T-helper 1 cell treated with Interleukin-12 subunit alpha and Interleukin-12 subunit beta and Interleukin-4 antibody, amounts not matched to agents 30 μg/mL and 1 μg/mL, for 36 hours (primary cell): ENCODE measurements at regions not wholly inside any gene's neighbourhood (a gene's known extent, or its start where the extent isn't known, plus 50 kb on each side); places are given as distances from the start of the nearest gene placed in this dataset.
"Not testable (repeated sequence)": the region's sequence is repeated elsewhere in the genome, so short reads cannot be mapped to it uniquely, and the experiment has no call there.

Experiments used
- H3K27ac Mint-ChIP-seq: one replicate; pipeline ENCODE4 v1.8.0; 2021; ENCODE audit warnings: mild to moderate bottlenecking, mixed read lengths
- H3K27me3 Mint-ChIP-seq: one replicate; pipeline ENCODE4 v1.8.0; 2021; ENCODE audit warnings: low read depth, mixed read lengths
- H3K36me3 Mint-ChIP-seq: one replicate; pipeline ENCODE4 v1.8.0; 2021; ENCODE audit warnings: low read depth, mixed read lengths
- H3K4me1 Mint-ChIP-seq: one replicate; pipeline ENCODE4 v1.8.0; 2021; ENCODE audit warnings: low read depth, mixed read lengths
- H3K4me3 Mint-ChIP-seq: one replicate; pipeline ENCODE4 v1.8.0; 2021; ENCODE audit warnings: mild to moderate bottlenecking, moderate library complexity, mixed read lengths
- H3K9me3 Mint-ChIP-seq: one replicate; pipeline ENCODE4 v1.8.0; 2021; ENCODE audit warnings: mixed read lengths

- Mint-ChIP-seq H3K27ac (no peak overlapping the region), H3K4me1 (no peaks in the 10 kb centered on the region), H3K9me3 (no peaks in the 10 kb centered on the region)
These were observed 671.2 kb downstream of the COL12A1 start for GRCh38 chr6:74534465-74535211.

GRCh38 chr6:74519163-74519562 is 686.7 kb downstream of the COL12A1 start:
- no peaks in the 10 kb centered on the region for H3K36me3 Mint-ChIP-seq
- no peaks in the 10 kb centered on the region for H3K4me1 Mint-ChIP-seq
- H3K27me3 Mint-ChIP-seq, result no peaks in the 10 kb centered on the region
- H3K9me3 Mint-ChIP-seq, result peaks cover 3% of the 10 kb centered on the region
- no peak overlapping the region for H3K27ac Mint-ChIP-seq
- no peak overlapping the region for H3K4me3 Mint-ChIP-seq

More at GRCh38 chr6:74534465-74535211, 671.2 kb downstream of the COL12A1 start:
- Mint-ChIP-seq H3K4me3 (no peak overlapping the region), H3K36me3 (no peaks in the 10 kb centered on the region), H3K27me3 (no peaks in the 10 kb centered on the region)

GRCh38 chr6:74518035-74518434 is 687.8 kb downstream of the COL12A1 start:
- Mint-ChIP-seq H3K27me3 (no peaks in the 10 kb centered on the region), H3K27ac (no peak overlapping the region)

GRCh38 chr6:74510878-74511277 is 695.0 kb downstream of the COL12A1 start:
- Mint-ChIP-seq H3K4me3 (no peak overlapping the region), H3K27ac (no peak overlapping the region), H3K36me3 (no peaks in the 10 kb centered on the region), H3K27me3 (no peaks in the 10 kb centered on the region), H3K4me1 (no peaks in the 10 kb centered on the region), H3K9me3 (peaks cover 33% of the 10 kb centered on the region)

More at GRCh38 chr6:74518035-74518434, 687.8 kb downstream of the COL12A1 start:
- Mint-ChIP-seq H3K4me3 (no peak overlapping the region), H3K4me1 (no peaks in the 10 kb centered on the region), H3K36me3 (no peaks in the 10 kb centered on the region), H3K9me3 (peaks cover 7% of the 10 kb centered on the region)

GRCh38 chr6:74507649-74508048 is 698.2 kb downstream of the COL12A1 start:
- no peak overlapping the region for H3K27ac Mint-ChIP-seq
- no peaks in the 10 kb centered on the region for H3K36me3 Mint-ChIP-seq
- H3K27me3 Mint-ChIP-seq, result no peaks in the 10 kb centered on the region
- no peaks in the 10 kb centered on the region for H3K4me1 Mint-ChIP-seq
- no peak overlapping the region for H3K4me3 Mint-ChIP-seq
- H3K9me3 Mint-ChIP-seq, result peaks cover 40% of the 10 kb centered on the region

- no peaks in the 10 kb centered on the region for H3K36me3 Mint-ChIP-seq
- peaks cover 34% of the 10 kb centered on the region for H3K9me3 Mint-ChIP-seq
- no peak overlapping the region for H3K4me3 Mint-ChIP-seq
- H3K4me1 Mint-ChIP-seq, result no peaks in the 10 kb centered on the region
- H3K27ac Mint-ChIP-seq, result no peak overlapping the region
- H3K27me3 Mint-ChIP-seq, result no peaks in the 10 kb centered on the region
These were observed 700.5 kb downstream of the COL12A1 start for GRCh38 chr6:74505391-74505790.

GRCh38 chr6:74504941-74505340 is 700.9 kb downstream of the COL12A1 start:
- Mint-ChIP-seq H3K27me3 (no peaks in the 10 kb centered on the region), H3K4me1 (no peaks in the 10 kb centered on the region), H3K4me3 (no peak overlapping the region), H3K27ac (no peak overlapping the region), H3K36me3 (no peaks in the 10 kb centered on the region), H3K9me3 (peaks cover 29% of the 10 kb centered on the region)

- H3K27ac Mint-ChIP-seq, result no peak overlapping the region
These were observed 713.3 kb downstream of the COL12A1 start for GRCh38 chr6:74492587-74492986.

GRCh38 chr6:74491844-74492374 is 713.9 kb downstream of the COL12A1 start:
- H3K4me1 Mint-ChIP-seq, result no peaks in the 10 kb centered on the region
- H3K9me3 Mint-ChIP-seq, result peaks cover 6% of the 10 kb centered on the region
- H3K36me3 Mint-ChIP-seq, result no peaks in the 10 kb centered on the region
- no peak overlapping the region for H3K27ac Mint-ChIP-seq
- no peak overlapping the region for H3K4me3 Mint-ChIP-seq
- H3K27me3 Mint-ChIP-seq, result no peaks in the 10 kb centered on the region

More at GRCh38 chr6:74492587-74492986, 713.3 kb downstream of the COL12A1 start:
- Mint-ChIP-seq H3K27me3 (no peaks in the 10 kb centered on the region), H3K36me3 (no peaks in the 10 kb centered on the region), H3K9me3 (peaks cover 4% of the 10 kb centered on the region), H3K4me3 (no peak overlapping the region), H3K4me1 (no peaks in the 10 kb centered on the region)

- not testable (repeated sequence) for H3K4me3 Mint-ChIP-seq, H3K4me1 Mint-ChIP-seq, H3K36me3 Mint-ChIP-seq, H3K27ac Mint-ChIP-seq, H3K27me3 Mint-ChIP-seq
- peaks cover 14% of the 10 kb centered on the region for H3K9me3 Mint-ChIP-seq
These were observed 717.1 kb downstream of the COL12A1 start for GRCh38 chr6:74488726-74489125.

GRCh38 chr6:74482180-74482579 is 723.7 kb downstream of the COL12A1 start:
- Mint-ChIP-seq H3K4me3 (no peak overlapping the region), H3K36me3 (no peaks in the 10 kb centered on the region), H3K4me1 (no peaks in the 10 kb centered on the region), H3K27me3 (no peaks in the 10 kb centered on the region), H3K9me3 (peaks cover 11% of the 10 kb centered on the region), H3K27ac (no peak overlapping the region)

GRCh38 chr6:74480561-74480960 is 725.3 kb downstream of the COL12A1 start:
- Mint-ChIP-seq H3K4me3 (no peak overlapping the region), H3K27me3 (no peaks in the 10 kb centered on the region), H3K36me3 (no peaks in the 10 kb centered on the region), H3K27ac (no peak overlapping the region), H3K4me1 (no peaks in the 10 kb centered on the region), H3K9me3 (peaks cover 4% of the 10 kb centered on the region)

GRCh38 chr6:74479960-74480359 is 725.9 kb downstream of the COL12A1 start:
- H3K27ac Mint-ChIP-seq, result no peak overlapping the region
- H3K36me3 Mint-ChIP-seq, result no peaks in the 10 kb centered on the region
- H3K27me3 Mint-ChIP-seq, result no peaks in the 10 kb centered on the region
- H3K4me3 Mint-ChIP-seq, result no peak overlapping the region
- no peaks in the 10 kb centered on the region for H3K4me1 Mint-ChIP-seq
- H3K9me3 Mint-ChIP-seq, result peaks cover 4% of the 10 kb centered on the region

GRCh38 chr6:74479420-74479819 is 726.4 kb downstream of the COL12A1 start:
- Mint-ChIP-seq H3K4me3 (no peak overlapping the region), H3K36me3 (no peaks in the 10 kb centered on the region), H3K4me1 (no peaks in the 10 kb centered on the region), H3K9me3 (peaks cover 3% of the 10 kb centered on the region), H3K27me3 (no peaks in the 10 kb centered on the region), H3K27ac (no peak overlapping the region)

GRCh38 chr6:74474046-74474445 is 731.8 kb downstream of the COL12A1 start:
- H3K9me3 Mint-ChIP-seq, H3K27me3 Mint-ChIP-seq, H3K4me1 Mint-ChIP-seq, H3K4me3 Mint-ChIP-seq, H3K27ac Mint-ChIP-seq, H3K36me3 Mint-ChIP-seq: not testable (repeated sequence)
